SK-N-SH (cell line): ENCODE measurements at regions not wholly inside any gene's neighbourhood (a gene's known extent, or its start where the extent isn't known, plus 50 kb on each side); places are given as distances from the start of the nearest gene placed in this dataset.

ENCODE experiments used
- CTCF ChIA-PET: fragments of 300-600, 350-600 bp; formaldehyde crosslinking; extraction: SDS; loops from one replicate; lab custom pipeline; 2021; lab: Yijun Ruan, JAX
- POLR2A ChIA-PET: fragments of 350-600 bp; sonication (Branson Sonifier 250); formaldehyde crosslinking; extraction: SDS; loops from one replicate; lab custom pipeline; 2020; ENCODE audit warnings: antibody characterized with exemption, inconsistent platforms; lab: Yijun Ruan, JAX
- DNase-seq: peaks from one replicate; pipeline ENCODE4 v3.0.0; 2012
- H2AFZ ChIP-seq: fragments of 200-600 bp; sonication (generic); 2 replicates; pipeline ENCODE4 v1.8.1; 2016; ENCODE audit warnings: antibody characterized with exemption, mild to moderate bottlenecking, low read depth
- H3F3A ChIP-seq: fragments of 200-600 bp; sonication (generic); replicated peaks from 2 replicates; pipeline ENCODE3; 2016; ENCODE audit warnings: antibody characterized with exemption, mild to moderate bottlenecking; ENCODE audit not compliant: insufficient read depth
- H3K27ac ChIP-seq, 2 experiments: fragments of 200-500 bp in 1 of 2; fragments of 200-600 bp in 1 of 2; sonication (Bioruptor generic) in 1 of 2; sonication (generic), shearing (Covaris generic) in 1 of 2; 2 replicates each; pipeline versions ENCODE4 v1.5.1 to v1.6.1; 2014 to 2016; ENCODE audit warnings: low read depth in 2 of 2, inconsistent platforms in 1 of 2, low read length in 1 of 2, mild to moderate bottlenecking in 1 of 2, mixed read lengths in 1 of 2
- H3K27me3 ChIP-seq: fragments of 200-600 bp; sonication (generic), shearing (Covaris generic); 2 replicates; pipeline ENCODE4 v1.6.1; 2016; ENCODE audit warnings: mixed run types; ENCODE audit not compliant: insufficient read depth
- H3K36me3 ChIP-seq, 2 experiments: fragments of 200-500 bp in 1 of 2; fragments of 200-600 bp in 1 of 2; sonication (Bioruptor generic) in 1 of 2; sonication (generic) in 1 of 2; replicated peaks in 1 of 2; 2 replicates each; pipeline versions ENCODE3 to v1.5.1; 2014 to 2016; ENCODE audit warnings: low read length in 1 of 2, mild to moderate bottlenecking in 1 of 2; ENCODE audit not compliant: insufficient read depth in 2 of 2, control insufficient read depth in 1 of 2
- H3K4me1 ChIP-seq, 2 experiments: fragments of 200-500 bp in 1 of 2; fragments of 200-600 bp in 1 of 2; sonication (Bioruptor generic) in 1 of 2; sonication (generic), shearing (Covaris generic) in 1 of 2; 2 replicates each; pipeline versions ENCODE4 v1.5.1 to v1.6.1; 2014 to 2016; ENCODE audit warnings: low read depth in 1 of 2, low read length in 1 of 2, mixed run types in 1 of 2; ENCODE audit not compliant: insufficient read depth in 2 of 2, control insufficient read depth in 1 of 2
- H3K4me2 ChIP-seq: fragments of 200-600 bp; sonication (generic), shearing (Covaris generic); 2 replicates; pipeline ENCODE4 v1.6.1; 2017; ENCODE audit warnings: mixed run types
- H3K4me3 ChIP-seq, 2 experiments: fragments of 200-500 bp in 1 of 2; fragments of 200-600 bp in 1 of 2; sonication (Bioruptor generic) in 1 of 2; sonication (generic), shearing (Covaris generic) in 1 of 2; 2 replicates each; pipeline versions ENCODE4 v1.5.1 to v1.8.1; 2014 to 2016; ENCODE audit warnings: low read depth in 2 of 2, inconsistent platforms in 1 of 2, low read length in 1 of 2, mild to moderate bottlenecking in 1 of 2, mixed read lengths in 1 of 2, moderate library complexity in 1 of 2
- H3K79me2 ChIP-seq: fragments of 200-600 bp; sonication (generic); 2 replicates; pipeline ENCODE4 v1.8.1; 2017; ENCODE audit warnings: mild to moderate bottlenecking; ENCODE audit not compliant: insufficient read depth
- H3K9ac ChIP-seq: fragments of 200-600 bp; sonication (generic); 2 replicates; pipeline ENCODE4 v1.6.1; 2017; ENCODE audit warnings: mixed run types
- H3K9me2 ChIP-seq: fragments of 200-600 bp; sonication (generic); 2 replicates; pipeline ENCODE4 v1.6.1; 2017; ENCODE audit warnings: mixed run types
- H3K9me3 ChIP-seq: fragments of 200-600 bp; sonication (generic); 2 replicates; pipeline ENCODE4 v1.6.1; 2017; ENCODE audit warnings: mixed run types, mild to moderate bottlenecking, moderate library complexity
- H4K20me1 ChIP-seq: fragments of 200-600 bp; sonication (generic); 2 replicates; pipeline ENCODE4 v1.6.1; 2017; ENCODE audit warnings: mild to moderate bottlenecking, mixed run types; ENCODE audit not compliant: insufficient read depth
- CTCF ChIP-seq: fragments of 200-600 bp; sonication (generic); IDR thresholded peaks from 2 replicates; pipeline ENCODE4 v1.6.1; 2017; ENCODE audit warnings: antibody characterized with exemption, mild to moderate bottlenecking, moderate library complexity
- ELF1 ChIP-seq: IDR thresholded peaks from 2 replicates; pipeline ENCODE4 v1.4.0; 2012
- EZH2phosphoT487 ChIP-seq: fragments of 200-600 bp; sonication (generic); IDR thresholded peaks from 2 replicates; pipeline ENCODE4 v1.6.1; 2017; ENCODE audit warnings: low read depth, mixed run types, mild to moderate bottlenecking, antibody characterized with exemption, moderate library complexity, borderline replicate concordance
- GABPA ChIP-seq: IDR thresholded peaks from 2 replicates; pipeline ENCODE4 v1.4.0; 2012; ENCODE audit warnings: low read depth, mild to moderate bottlenecking
- JUND ChIP-seq: IDR thresholded peaks from 2 replicates; pipeline ENCODE4 v1.4.0; 2012
- MAX ChIP-seq: IDR thresholded peaks from 2 replicates; pipeline ENCODE4 v1.4.0; 2012; ENCODE audit warnings: low read depth
- MEF2A ChIP-seq: IDR thresholded peaks from 2 replicates; pipeline ENCODE4 v1.4.0; 2012; ENCODE audit warnings: low read depth, borderline replicate concordance
- MXI1 ChIP-seq: IDR thresholded peaks from 2 replicates; pipeline ENCODE4 v1.6.1; 2012; ENCODE audit warnings: mild to moderate bottlenecking, low read depth, low read length, improper control_type of control experiment
- NFIC ChIP-seq: IDR thresholded peaks from 2 replicates; pipeline ENCODE4 v1.4.0; 2012; ENCODE audit warnings: borderline replicate concordance
- PBX3 ChIP-seq: IDR thresholded peaks from 2 replicates; pipeline ENCODE4; 2012
- REST ChIP-seq: IDR thresholded peaks from 2 replicates; pipeline ENCODE4 v1.6.1; 2012; ENCODE audit warnings: mild to moderate bottlenecking, low read depth, low read length, moderate library complexity
- RFX5 ChIP-seq: IDR thresholded peaks from 2 replicates; pipeline ENCODE4 v1.6.1; 2012; ENCODE audit warnings: mild to moderate bottlenecking, improper control_type of control experiment, low read length
- TAF1 ChIP-seq: IDR thresholded peaks from 2 replicates; pipeline ENCODE4 v1.6.1; 2012; ENCODE audit warnings: low read depth, mild to moderate bottlenecking, low read length, moderate library complexity, borderline replicate concordance
- TCF12 ChIP-seq: IDR thresholded peaks from 2 replicates; pipeline ENCODE4 v1.4.0; 2012
- TEAD4 ChIP-seq: IDR thresholded peaks from 2 replicates; pipeline ENCODE4 v1.4.0; 2012; ENCODE audit warnings: mild to moderate bottlenecking, borderline replicate concordance; ENCODE audit not compliant: insufficient read depth
- USF1 ChIP-seq: IDR thresholded peaks from 2 replicates; pipeline ENCODE4 v1.4.0; 2012; ENCODE audit warnings: low read depth, borderline replicate concordance
- ZBTB33 ChIP-seq: IDR thresholded peaks from 2 replicates; pipeline ENCODE4 v1.4.0; 2012; ENCODE audit warnings: low read depth, borderline replicate concordance
- WGBS: methylation state at CpG from one replicate; pipeline ENCODE4 v1.1.6; 2017; ENCODE audit warnings: low lambda C conversion rate; 5-methylcytosine and 5-hydroxymethylcytosine counted together

- no peak for TF ChIP-seq ZBTB33
- no peak for TF ChIP-seq TAF1
- TF ChIP-seq EZH2phosphoT487 = no peak
- no peak for TF ChIP-seq MAX
- TF ChIP-seq NFIC = no peak
- TF ChIP-seq TCF12 = no peak
- TF ChIP-seq RFX5 = no peak
- no peak for TF ChIP-seq MEF2A
- TF ChIP-seq, all 33 proteins: peak for 0
- no peaks in the 10 kb centered on the region for H3K79me2 ChIP-seq
- no peak overlapping the region for H3K27ac ChIP-seq
- no peak overlapping the region for H3K4me3 ChIP-seq
- ChIA-PET CTCF (no interaction called here), POLR2A (no interaction called here)
- H3K36me3 ChIP-seq = no peaks in the 10 kb centered on the region
- H3F3A ChIP-seq = peaks cover 3% of the 10 kb centered on the region
- no peak for DNase-seq
- H4K20me1 ChIP-seq = no peaks in the 10 kb centered on the region
- H3K9me3 ChIP-seq = peaks cover 3% of the 10 kb centered on the region
- WGBS = 85% methylated on average over 5 of the region's 5 CpGs
- no peak overlapping the region for H2AFZ ChIP-seq
- H3K9me2 ChIP-seq = no peaks in the 10 kb centered on the region
- H3K9ac ChIP-seq = no peak overlapping the region
- H3K27me3 ChIP-seq = no peaks in the 10 kb centered on the region
- no peaks in the 10 kb centered on the region; a peak in 1 of 4 replicates for H3K4me1 ChIP-seq
- no peak overlapping the region for H3K4me2 ChIP-seq
These were observed 66.1 kb upstream of the PFN2 start for GRCh38 chr3:150036780-150037179.

- no peaks in the 10 kb centered on the region for H3K27me3 ChIP-seq
- H3K9me2 ChIP-seq = no peaks in the 10 kb centered on the region
- no peaks in the 10 kb centered on the region for H3K79me2 ChIP-seq
- ChIA-PET POLR2A (no interaction called here), CTCF (no interaction called here)
- H3F3A ChIP-seq = peaks cover 3% of the 10 kb centered on the region
- H3K4me1 ChIP-seq = no peaks in the 10 kb centered on the region; a peak in 1 of 4 replicates
- WGBS = 71% methylated on average over 7 of the region's 7 CpGs
- H3K4me3 ChIP-seq = no peak overlapping the region
- H4K20me1 ChIP-seq = no peaks in the 10 kb centered on the region
- H3K4me2 ChIP-seq = no peak overlapping the region
- no peak for DNase-seq
- no peak overlapping the region for H3K9ac ChIP-seq
- H3K27ac ChIP-seq = no peak overlapping the region
- H3K9me3 ChIP-seq = no peaks in the 10 kb centered on the region; the same call in 1 of the 2 replicates
- H2AFZ ChIP-seq = no peak overlapping the region
- H3K36me3 ChIP-seq = no peaks in the 10 kb centered on the region
- TF ChIP-seq MXI1 = no peak
- TF ChIP-seq USF1 = no peak
- no peak for TF ChIP-seq PBX3
- no peak for TF ChIP-seq ELF1
- no peak for TF ChIP-seq MEF2A
- no peak for TF ChIP-seq JUND
- no peak for TF ChIP-seq TEAD4
- TF ChIP-seq TAF1 = no peak
- TF ChIP-seq MAX = no peak
- TF ChIP-seq GABPA = no peak
- no peak for TF ChIP-seq CTCF
- no peak for TF ChIP-seq EZH2phosphoT487
- TF ChIP-seq REST = no peak
These were observed 65.4 kb upstream of the PFN2 start for GRCh38 chr3:150035910-150036612.
